PFSK-1 (cell line): ENCODE measurements at regions not wholly inside any gene's neighbourhood (a gene's known extent, or its start where the extent isn't known, plus 50 kb on each side); places are given as distances from the start of the nearest gene placed in this dataset.

Experiments used
- FOXP2 ChIP-seq: optimal IDR thresholded peaks from 2 replicates; pipeline ENCODE3; 2011; ENCODE audit warnings: borderline replicate concordance, control low read depth, inconsistent platforms; ENCODE audit not compliant: insufficient read depth; ENCODE audit errors: extremely low read length, extremely low read depth
- POLR2AphosphoS5 ChIP-seq: IDR thresholded peaks from 2 replicates; pipeline ENCODE4 v1.6.1; 2012; ENCODE audit warnings: low read depth, mild to moderate bottlenecking, control low read depth, low read length, moderate library complexity
- REST ChIP-seq, 2 experiments: IDR thresholded peaks; 2 replicates each; pipeline versions ENCODE4 v1.6.1 to v1.8.0; 2011 to 2012; ENCODE audit warnings: low read depth in 2 of 2, low read length in 2 of 2, control low read depth in 1 of 2, inconsistent platforms in 1 of 2, mild to moderate bottlenecking in 1 of 2, moderate library complexity in 1 of 2; ENCODE audit not compliant: insufficient read depth in 1 of 2
- SIN3A ChIP-seq: IDR thresholded peaks from 2 replicates; pipeline ENCODE4 v1.6.1; 2012; ENCODE audit warnings: mild to moderate bottlenecking, low read length, moderate library complexity, borderline replicate concordance; ENCODE audit not compliant: insufficient read depth
- TAF1 ChIP-seq: IDR thresholded peaks from 2 replicates; pipeline ENCODE4 v1.6.1; 2012; ENCODE audit warnings: low read length, control low read depth, borderline replicate concordance; ENCODE audit not compliant: insufficient read depth

DNA sequence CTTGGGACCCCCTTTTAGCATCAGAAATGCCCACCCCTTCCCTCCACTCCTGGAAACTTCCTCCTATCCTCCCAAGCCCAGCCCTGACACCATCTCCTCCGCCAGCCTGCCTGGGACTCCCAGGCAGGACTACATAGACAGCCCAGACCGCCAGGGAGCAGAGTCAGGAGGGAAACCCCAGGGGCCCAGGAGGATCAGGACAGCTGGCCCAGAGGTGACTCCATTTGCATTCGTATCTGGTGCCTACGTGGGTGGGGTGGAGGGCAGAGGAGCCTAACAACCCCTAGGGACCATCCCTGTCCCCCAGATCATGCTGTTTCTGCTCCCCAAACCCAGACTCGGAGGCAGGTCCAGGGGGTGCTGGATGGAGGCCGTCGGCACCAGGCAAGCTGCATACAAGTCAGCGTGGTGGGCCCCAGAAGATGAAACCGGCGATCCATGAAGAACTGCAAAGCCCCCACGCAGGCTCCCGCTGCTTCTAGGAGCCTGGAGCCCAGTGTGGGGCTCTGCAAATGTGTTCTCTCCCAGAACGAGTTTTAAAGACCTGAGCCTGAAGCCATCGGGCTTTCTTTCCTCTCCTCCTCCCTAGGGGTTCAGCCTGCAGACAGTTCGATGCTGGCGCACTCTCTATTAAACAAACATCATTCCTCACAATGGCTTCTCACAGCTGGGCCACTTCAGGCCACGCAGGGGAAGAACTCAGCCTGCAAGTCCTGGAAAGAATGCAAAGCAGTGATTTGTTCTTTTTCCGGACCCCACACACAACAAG is 1506.8 kb downstream of the BRD1 start:
- TF ChIP-seq POLR2AphosphoS5 (no peak), REST (IDR thresholded peaks at IDR 0.05; ENCODE audit: insufficient read depth in 1 of 2, low read depth in 2 of 2, low read length in 2 of 2) (no peak), SIN3A (no peak), TAF1 (no peak), FOXP2 (no peak)
